HCT116 (cell line): ENCODE measurements at regions not wholly inside any gene's neighbourhood (a gene's known extent, or its start where the extent isn't known, plus 50 kb on each side); places are given as distances from the start of the nearest gene placed in this dataset.

Source experiments
- ATAC-seq: fragments of 200-7000 bp; cut with Tn5 transposase; 2 replicates; pipeline ENCODE4 v1.9.1; 2020; ENCODE audit warnings: mild to moderate bottlenecking, moderate library complexity
- BruUV-seq: library from RNA; stranded (reverse); fragments of 400-500 nt; replicated peaks from 2 replicates; lab custom pipeline; 2021; lab: Mats Ljungman, UMichigan
- CTCF ChIA-PET: fragments of 300-600 bp; sonication (Branson Sonifier 250); formaldehyde crosslinking; loops from one replicate; lab custom pipeline; 2021; ENCODE audit warnings: antibody characterized with exemption; lab: Charles Lee
- POLR2A ChIA-PET: fragments of 300-600, 350-600 bp; sonication (Branson Sonifier 250); formaldehyde crosslinking; loops from one replicate; lab custom pipeline; 2021; ENCODE audit warnings: antibody characterized with exemption; lab: Charles Lee
- RAD21 ChIA-PET, 2 experiments: fragments of 300-600 bp; sonication (Branson Sonifier 250); formaldehyde crosslinking; loops; one replicate each; lab custom pipeline; 2023; ENCODE audit warnings: low total read pairs in 2 of 2; ENCODE audit not compliant: uncharacterized antibody in 2 of 2, unreplicated experiment in 2 of 2, low non-redundant PET in 1 of 2; lab: Charles Lee
- DNase-seq: peaks from one replicate; pipeline ENCODE4 v3.0.0-alpha.2; 2010; ENCODE audit warnings: low read depth, low spot score
- H2AFZ ChIP-seq: fragments of 200-600 bp; shearing (Covaris generic), sonication (generic); 2 replicates; pipeline ENCODE4 v1.6.1; 2017; ENCODE audit warnings: low read depth, mixed run types, mixed read lengths, antibody characterized with exemption, low read length; ENCODE audit not compliant: poor library complexity, severe bottlenecking
- H3K27ac ChIP-seq: 2 replicates; pipeline ENCODE4 v1.5.1; 2012; ENCODE audit warnings: low read depth, low read length
- H3K27me3 ChIP-seq: fragments of 200-600 bp; sonication (generic); 2 replicates; pipeline ENCODE4 v1.6.1; 2016; ENCODE audit warnings: mixed run types, low read length, mixed read lengths; ENCODE audit not compliant: insufficient read depth
- H3K36me3 ChIP-seq, 2 experiments: fragments of 200-500 bp in 1 of 2; fragments of 200-600 bp in 1 of 2; sonication (Bioruptor generic) in 1 of 2; sonication (generic) in 1 of 2; 2 replicates each; pipeline versions ENCODE4 v1.5.1 to v1.6.1; 2014 to 2016; ENCODE audit warnings: low read length in 2 of 2, inconsistent platforms in 1 of 2, mixed read lengths in 1 of 2, mixed run types in 1 of 2; ENCODE audit not compliant: insufficient read depth in 2 of 2, control insufficient read depth in 1 of 2
- H3K4me1 ChIP-seq, 2 experiments: fragments of 200-600 bp in 1 of 2; sonication (generic) in 1 of 2; 2 replicates each; pipeline versions ENCODE4 v1.5.1 to v1.6.1; 2012 to 2017; ENCODE audit warnings: low read length in 2 of 2, inconsistent platforms in 1 of 2, mild to moderate bottlenecking in 1 of 2, mixed read lengths in 1 of 2, mixed run types in 1 of 2, moderate library complexity in 1 of 2; ENCODE audit not compliant: insufficient read depth in 2 of 2, control insufficient read depth in 1 of 2
- H3K4me2 ChIP-seq: fragments of 200-600 bp; sonication (generic); 2 replicates; pipeline ENCODE4 v1.6.1; 2017; ENCODE audit warnings: mixed run types, low read length, mixed read lengths
- H3K4me3 ChIP-seq, 2 experiments: fragments of 200-600 bp in 1 of 2; sonication (generic) in 1 of 2; replicated peaks in 1 of 2; 2 replicates each; pipeline ENCODE4 v1.5.1; 2011 to 2016; ENCODE audit warnings: low read length in 2 of 2, control low read depth in 1 of 2, low read depth in 1 of 2, mild to moderate bottlenecking in 1 of 2, mixed read lengths in 1 of 2, mixed run types in 1 of 2
- H3K79me2 ChIP-seq: fragments of 200-600 bp; sonication (generic); 2 replicates; pipeline ENCODE4 v1.6.1; 2017; ENCODE audit warnings: mild to moderate bottlenecking, mixed run types, low read length, moderate library complexity, mixed read lengths; ENCODE audit not compliant: insufficient read depth
- H3K9ac ChIP-seq: fragments of 200-600 bp; sonication (generic); 2 replicates; pipeline ENCODE4 v1.6.1; 2016; ENCODE audit warnings: low read length, mixed read lengths
- H3K9me2 ChIP-seq: fragments of 200-600 bp; sonication (generic), shearing (Covaris generic); 2 replicates; pipeline ENCODE4 v1.6.1; 2017; ENCODE audit warnings: mixed run types, mild to moderate bottlenecking, moderate library complexity; ENCODE audit not compliant: insufficient read depth
- H3K9me3 ChIP-seq, 2 experiments: fragments of 200-500 bp in 1 of 2; fragments of 200-600 bp in 1 of 2; sonication (Bioruptor generic) in 1 of 2; sonication (generic) in 1 of 2; 2 replicates each; pipeline ENCODE4 v1.6.1; 2014 to 2017; ENCODE audit warnings: low read length in 2 of 2, mixed read lengths in 2 of 2, inconsistent platforms in 1 of 2, low read depth in 1 of 2, mild to moderate bottlenecking in 1 of 2, mixed run types in 1 of 2, moderate library complexity in 1 of 2; ENCODE audit not compliant: control insufficient read depth in 1 of 2, insufficient read depth in 1 of 2
- H4K20me1 ChIP-seq: fragments of 200-600 bp; sonication (generic), shearing (Covaris generic); 2 replicates; pipeline ENCODE4 v1.6.1; 2017; ENCODE audit warnings: mixed run types, mild to moderate bottlenecking, moderate library complexity; ENCODE audit not compliant: insufficient read depth
- CEBPB ChIP-seq: IDR thresholded peaks from 2 replicates; pipeline ENCODE4 v1.6.1; 2012; ENCODE audit warnings: low read depth
- ELF1 ChIP-seq: IDR thresholded peaks from 2 replicates; pipeline ENCODE4 v1.6.1; 2012; ENCODE audit warnings: low read depth, borderline replicate concordance
- EZH2phosphoT487 ChIP-seq: fragments of 200-600 bp; IDR thresholded peaks from 2 replicates; pipeline ENCODE4 v1.6.1; 2018; ENCODE audit warnings: antibody characterized with exemption, borderline replicate concordance
- FOSL1 ChIP-seq: IDR thresholded peaks from 2 replicates; pipeline ENCODE4 v1.6.1; 2012; ENCODE audit warnings: low read depth
- REST ChIP-seq: IDR thresholded peaks from 2 replicates; pipeline ENCODE4 v1.6.1; 2012; ENCODE audit warnings: low read depth
- SRF ChIP-seq: IDR thresholded peaks from 2 replicates; pipeline ENCODE4 v1.6.1; 2012; ENCODE audit warnings: low read depth
- TCF7L2 ChIP-seq: IDR thresholded peaks from 2 replicates; pipeline ENCODE4 v1.7.0; 2011; ENCODE audit warnings: borderline replicate concordance, inconsistent platforms; ENCODE audit not compliant: insufficient read depth, insufficient read length; ENCODE audit errors: extremely low read depth
- ZBTB33 ChIP-seq: IDR thresholded peaks from 2 replicates; pipeline ENCODE4 v1.6.1; 2011; ENCODE audit warnings: mild to moderate bottlenecking, low read length, moderate library complexity; ENCODE audit not compliant: insufficient replicate concordance; ENCODE audit errors: extremely low read depth
- intact Hi-C: fragments of 100-400 bp; cut with micrococcal nuclease; formaldehyde crosslinking; loops from 2 replicates; pipeline ENCODE4 v1.10.0; 2022

GRCh38 chr2:19722531-19722971, 179.2 kb downstream of the TTC32 start (continued):
- TF ChIP-seq REST (no peak), FOSL1 (no peak), SRF (no peak), ELF1 (no peak)

- Histone ChIP-seq H2AFZ (no peak overlapping the region), H3K9ac (no peak overlapping the region), H3K9me3 (no peaks in the 10 kb centered on the region), H3K4me1 (no peaks in the 10 kb centered on the region), H3K4me3 (no peak overlapping the region), H3K79me2 (no peaks in the 10 kb centered on the region), H4K20me1 (no peaks in the 10 kb centered on the region), H3K9me2 (no peaks in the 10 kb centered on the region), H3K27ac (no peak overlapping the region), H3K4me2 (no peak overlapping the region), H3K36me3 (no peaks in the 10 kb centered on the region), H3K27me3 (no peaks in the 10 kb centered on the region)
- DNase-seq (no peak), ATAC-seq (no peak)
- TF ChIP-seq TCF7L2 (no peak), EZH2phosphoT487 (no peak), CEBPB (no peak), ZBTB33 (no peak)
- POLR2A ChIA-PET: no interaction called here
- CTCF ChIA-PET: no interaction called here
- intact Hi-C loops: no loop called here
- no TSS peak for BruUV-seq
- RAD21 ChIA-PET: no interaction called here
These were observed 181.5 kb downstream of the TTC32 start for GRCh38 chr2:19720306-19720705.
